GM19025 (cell line): ENCODE measurements at regions not wholly inside any gene's neighbourhood (a gene's known extent, or its start where the extent isn't known, plus 50 kb on each side); places are given as distances from the start of the nearest gene placed in this dataset.
"Not testable (repeated sequence)": the region's sequence is repeated elsewhere in the genome, so short reads cannot be mapped to it uniquely, and the experiment has no call there.

Source experiments
- ATAC-seq: cut with Tn5 transposase; IDR thresholded peaks from one replicate; pipeline ENCODE4 v1.9.1; 2021; ENCODE audit warnings: mild to moderate bottlenecking, low read depth, moderate library complexity; ENCODE audit not compliant: unreplicated experiment

DNA sequence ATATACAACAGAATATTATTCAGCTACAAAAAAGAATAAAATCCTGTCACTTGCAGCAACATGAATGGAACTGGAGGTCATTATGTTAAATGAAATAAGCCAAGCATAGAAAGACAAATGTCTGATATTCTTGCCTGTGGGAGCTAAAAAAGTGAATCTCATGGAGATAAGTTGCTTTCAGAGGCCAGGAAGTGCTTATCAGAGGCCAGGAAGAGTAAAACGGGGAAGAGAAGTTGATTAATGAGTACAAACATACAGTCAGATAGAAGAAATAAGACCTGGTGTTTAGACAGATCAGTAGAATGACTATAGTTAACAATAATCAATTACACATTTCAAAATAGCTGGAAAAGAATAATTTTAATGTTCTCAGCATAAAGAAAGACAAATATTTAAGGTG is 54.4 kb upstream of the CPHXL start:
- ATAC-seq: no peak

DNA sequence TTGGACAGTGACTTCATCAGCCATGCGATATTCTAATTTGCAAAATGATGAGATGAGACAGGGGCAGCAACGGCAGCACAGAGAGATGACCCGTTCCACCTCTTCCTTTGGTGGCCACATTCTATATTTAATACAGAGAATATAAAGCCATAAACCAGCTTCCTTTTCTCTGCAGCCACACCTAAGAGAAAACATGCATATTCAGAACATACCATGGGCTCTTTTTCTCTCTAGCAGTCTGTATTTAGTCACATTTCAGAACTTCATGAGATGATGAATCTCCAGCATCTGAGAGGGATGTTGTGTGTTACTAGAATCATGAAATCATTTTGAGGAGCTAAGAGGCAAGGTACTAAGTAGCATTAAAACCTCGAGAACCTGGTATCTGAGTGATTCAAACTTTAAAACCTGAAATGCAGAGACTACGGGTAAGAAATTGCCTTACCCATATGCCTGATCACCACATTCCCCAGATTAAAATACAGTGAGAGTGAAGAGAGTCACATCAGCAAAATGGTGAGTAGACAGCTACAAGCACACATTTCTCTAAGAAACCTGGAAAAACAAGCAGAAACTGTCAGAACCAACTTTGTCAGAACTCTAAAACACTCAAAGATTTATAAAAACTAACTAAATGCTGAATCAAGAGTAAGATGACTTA is 55.5 kb upstream of the CPHXL start:
- ATAC-seq: no peak

DNA sequence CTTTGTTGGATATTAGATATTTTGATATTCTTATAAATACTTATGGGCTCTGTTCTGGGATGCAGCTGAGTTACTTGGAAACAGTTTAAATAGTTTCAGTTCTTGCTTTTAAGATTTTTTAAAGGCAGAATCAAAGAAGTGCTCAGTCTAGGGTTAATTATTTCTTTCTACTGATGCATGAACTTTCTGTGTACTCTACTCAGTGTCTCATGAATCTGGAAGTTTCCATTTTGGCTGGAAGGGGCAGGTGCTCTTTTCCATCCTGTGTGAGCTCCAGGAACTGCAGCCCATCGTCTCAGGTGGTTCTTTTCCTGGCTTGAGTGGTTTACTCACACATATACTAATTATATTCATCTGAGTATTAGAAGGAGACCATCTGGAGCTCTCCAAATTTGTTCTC is 61.1 kb upstream of the CPHXL start:
- ATAC-seq: no peak

DNA sequence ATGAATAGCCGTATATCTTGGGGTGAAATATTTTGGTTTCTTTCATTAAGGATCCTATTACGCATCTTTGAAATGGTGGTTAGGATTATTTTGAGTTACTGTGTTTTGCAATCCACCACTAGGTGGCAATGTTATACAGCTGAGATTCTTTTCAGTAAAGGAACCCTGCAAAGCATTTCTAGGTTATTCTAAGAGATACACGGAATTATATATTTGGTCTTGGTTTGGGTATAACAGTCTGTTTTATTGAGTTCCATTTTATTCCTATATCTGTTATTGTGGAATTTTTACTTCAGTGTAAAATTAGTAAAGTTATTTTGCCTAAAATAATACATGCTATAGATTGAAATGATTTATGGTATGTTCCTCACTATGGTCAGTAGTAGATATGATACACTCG is 62.9 kb upstream of the CPHXL start:
- no peak for ATAC-seq

DNA sequence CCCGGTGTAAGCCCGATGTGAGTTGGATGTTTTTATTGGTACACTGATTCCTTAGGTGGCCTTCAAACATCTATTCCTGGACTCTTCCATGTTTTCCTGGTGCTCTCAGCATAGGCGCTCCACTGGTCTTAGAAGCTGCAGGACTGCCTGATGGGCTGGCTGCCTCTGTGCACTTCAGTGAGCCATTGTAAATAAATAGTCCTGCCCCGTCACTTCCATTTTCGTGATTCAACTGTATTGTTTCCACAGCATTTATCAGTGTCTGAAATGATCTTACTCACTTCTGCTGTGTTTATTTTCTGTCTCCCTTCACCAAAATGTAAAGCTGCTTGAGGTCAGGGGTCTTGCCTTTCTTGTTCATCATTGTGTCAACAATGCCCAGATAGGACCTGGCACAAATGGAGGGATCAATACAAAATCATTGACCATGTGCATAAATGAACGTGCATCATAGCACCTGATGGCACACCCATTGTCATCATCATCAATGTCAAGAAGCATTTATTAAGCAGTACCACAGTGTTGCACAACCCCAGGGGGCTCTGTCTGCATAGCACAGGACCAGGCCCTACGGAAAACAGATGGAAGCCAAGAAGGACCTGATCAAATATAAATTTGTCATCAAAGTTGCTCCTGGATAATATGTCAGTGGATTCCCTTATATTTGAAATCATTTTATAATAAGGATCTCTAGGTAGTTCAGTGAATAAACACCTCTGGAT is 66.6 kb upstream of the CPHXL start:
- ATAC-seq: no peak

DNA sequence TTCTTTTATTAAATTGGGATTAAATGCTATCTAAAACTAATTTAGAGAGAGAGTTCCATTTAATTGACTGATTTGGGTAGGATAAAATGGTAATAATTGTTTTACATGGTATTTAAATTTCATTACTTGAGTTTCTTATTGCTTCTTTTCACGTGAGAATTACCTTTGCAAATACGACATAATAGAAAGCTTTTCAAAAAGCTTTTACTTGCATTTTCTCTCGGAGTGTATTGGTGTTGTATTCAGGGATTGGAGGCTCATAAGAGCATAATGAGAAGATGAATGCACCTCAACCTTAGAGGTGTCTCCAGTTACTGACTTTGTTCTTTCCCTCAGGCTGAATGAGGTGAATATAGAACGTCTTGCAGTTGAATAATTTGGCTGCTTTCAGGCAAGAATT is 67.4 kb upstream of the CPHXL start:
- ATAC-seq: no peak

DNA sequence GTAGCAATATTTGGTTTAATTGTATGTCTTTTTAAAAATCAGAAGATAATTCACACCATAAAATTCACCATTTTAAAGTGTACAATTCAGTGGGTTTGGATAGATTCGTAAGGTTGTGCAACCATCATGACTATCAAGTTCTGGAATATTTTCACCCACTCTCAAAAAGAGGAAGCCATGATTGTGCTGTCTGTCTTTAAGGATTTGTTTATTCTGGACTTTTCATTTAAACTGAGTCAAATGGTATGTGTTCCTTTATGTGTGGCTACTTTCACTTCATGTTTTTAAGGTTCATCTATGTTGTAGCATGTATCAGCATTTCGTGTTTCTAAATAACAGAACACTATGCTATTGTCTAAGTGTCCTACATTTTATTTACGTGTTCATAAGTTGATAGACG is 68.1 kb upstream of the CPHXL start:
- no peak for ATAC-seq

DNA sequence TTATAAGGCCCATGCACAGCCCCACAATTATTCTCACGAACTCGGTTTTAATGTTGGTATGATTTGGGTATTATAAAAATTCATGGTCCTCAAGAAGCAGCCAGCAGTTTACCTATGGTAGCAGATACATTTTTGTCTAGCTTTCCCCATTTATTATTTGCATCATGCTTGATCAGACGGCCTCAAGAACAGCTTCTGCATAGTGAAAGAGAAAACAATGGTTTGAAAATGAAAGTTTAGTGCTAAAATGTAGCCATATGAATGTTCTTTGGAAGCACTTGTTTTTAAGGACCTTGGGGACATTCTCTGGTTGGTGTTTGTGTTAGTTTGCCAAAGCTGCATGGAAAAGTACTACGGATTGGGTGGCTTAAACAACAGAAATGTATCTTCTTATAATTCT is 72.4 kb upstream of the CPHXL start:
- ATAC-seq: no peak

DNA sequence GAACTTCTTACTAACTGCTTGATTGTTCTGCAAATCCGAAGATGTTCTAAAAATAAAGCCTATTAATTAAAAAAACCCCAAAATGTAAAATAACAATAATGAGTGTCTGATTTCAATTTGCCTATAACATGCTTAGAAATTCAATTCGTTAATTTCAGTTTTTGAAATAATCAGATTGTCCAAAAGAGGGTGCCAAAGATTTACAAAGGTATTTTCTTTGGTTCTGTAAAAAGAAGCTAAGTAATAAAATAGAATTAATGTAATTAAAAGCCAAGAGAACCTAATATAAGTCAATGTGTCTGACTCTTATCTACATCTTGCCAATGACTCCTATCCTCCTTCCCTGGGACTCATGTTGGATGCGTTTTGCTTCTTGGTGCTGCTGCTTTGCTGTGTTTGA is 75.0 kb upstream of the CPHXL start:
- ATAC-seq: no peak

DNA sequence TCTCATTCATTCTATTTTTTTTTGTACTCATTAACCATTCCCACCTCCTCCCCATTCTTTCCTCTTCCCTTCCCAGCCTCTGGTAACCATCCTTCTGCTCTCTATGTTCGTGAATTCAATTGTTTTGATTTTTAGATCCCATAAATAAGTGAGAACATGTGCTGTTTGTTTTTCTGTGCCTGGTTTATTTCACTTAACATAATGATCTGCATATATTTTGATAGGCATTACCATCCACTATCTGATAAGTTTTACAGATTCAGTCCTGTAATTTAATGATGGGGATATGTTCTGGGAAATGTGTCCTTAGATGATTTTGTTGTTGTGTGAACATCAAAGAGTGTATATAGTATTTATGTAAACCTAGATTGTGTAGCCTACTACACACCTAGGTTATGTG is 77.5 kb upstream of the CPHXL start:
- no peak for ATAC-seq

DNA sequence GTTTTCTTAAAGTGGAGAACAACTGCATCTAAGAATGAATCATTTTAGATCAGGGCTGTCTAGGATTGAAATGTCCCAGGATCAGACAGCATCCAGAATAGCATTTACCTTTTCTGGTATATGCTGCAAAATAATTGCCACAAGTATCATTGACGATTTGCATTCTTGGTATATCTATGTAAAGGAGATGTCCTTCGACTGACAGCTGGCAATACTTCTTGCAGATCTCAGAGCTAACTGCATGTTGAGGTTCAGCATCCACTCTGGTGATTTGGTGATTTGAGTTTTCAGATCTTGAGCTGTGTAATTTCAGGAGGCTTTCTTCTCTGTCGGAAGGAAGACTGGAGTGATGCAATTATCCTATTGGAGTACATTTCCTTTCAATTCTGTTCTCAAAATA is 78.1 kb upstream of the CPHXL start:
- ATAC-seq: no peak

DNA sequence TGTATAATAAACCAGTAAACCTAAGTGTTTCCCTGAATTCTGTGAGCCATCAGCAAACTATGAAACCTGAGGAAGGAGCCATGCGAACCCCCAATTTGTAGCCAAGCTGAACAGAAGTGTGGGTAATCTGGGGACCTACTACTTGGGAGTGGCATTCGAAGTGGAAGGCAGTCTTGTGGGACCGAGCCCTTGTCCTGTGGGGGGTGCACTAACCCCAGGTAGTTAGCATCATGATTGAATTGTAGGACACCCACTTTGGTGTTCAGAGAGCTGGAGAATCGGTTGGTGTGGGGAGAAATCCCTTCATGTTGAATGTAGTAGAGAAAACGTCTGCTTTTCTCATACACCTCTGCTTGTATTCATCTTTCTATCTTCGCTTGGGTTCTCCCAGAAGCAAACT is 79.7 kb upstream of the CPHXL start:
- no peak for ATAC-seq

DNA sequence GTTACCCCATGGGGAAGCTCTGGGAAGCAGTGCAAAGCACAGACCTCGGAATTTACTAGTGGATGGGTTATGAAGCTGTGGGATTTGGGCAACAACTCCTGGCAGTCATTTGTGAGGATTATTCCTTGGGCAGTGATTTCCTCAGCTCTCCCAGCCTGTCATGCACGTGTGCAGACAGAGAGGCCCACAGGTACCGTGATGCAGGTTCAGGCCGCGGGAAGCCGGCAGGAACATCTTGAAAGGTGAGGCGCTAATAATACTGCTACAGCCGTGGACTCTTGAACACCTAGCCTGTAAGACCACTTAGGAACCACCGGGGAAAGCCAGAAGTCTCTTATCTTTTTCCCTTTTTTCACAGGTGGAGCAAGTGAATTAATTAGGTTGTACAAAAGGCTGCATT is 80.2 kb upstream of the CPHXL start:
- no peak for ATAC-seq

DNA sequence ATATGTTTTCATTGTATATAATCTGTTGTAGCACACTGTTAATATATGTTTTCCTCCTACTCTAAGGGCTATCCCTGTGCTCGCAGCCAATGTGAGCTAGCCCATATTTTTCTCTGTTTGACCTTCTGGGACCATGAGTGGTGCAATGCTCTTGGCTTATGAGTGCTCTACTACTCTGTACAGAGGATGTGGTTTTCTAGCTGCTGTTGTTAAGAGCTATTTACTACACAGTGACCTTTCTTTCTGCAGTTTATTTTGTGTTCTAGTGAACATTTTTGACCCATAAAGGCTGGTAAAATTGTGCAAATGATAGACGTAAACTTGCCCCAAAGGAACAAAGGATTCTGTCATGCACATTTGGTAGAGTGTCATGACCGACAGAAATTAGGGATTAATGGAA is 84.1 kb upstream of the CPHXL start:
- no peak for ATAC-seq

DNA sequence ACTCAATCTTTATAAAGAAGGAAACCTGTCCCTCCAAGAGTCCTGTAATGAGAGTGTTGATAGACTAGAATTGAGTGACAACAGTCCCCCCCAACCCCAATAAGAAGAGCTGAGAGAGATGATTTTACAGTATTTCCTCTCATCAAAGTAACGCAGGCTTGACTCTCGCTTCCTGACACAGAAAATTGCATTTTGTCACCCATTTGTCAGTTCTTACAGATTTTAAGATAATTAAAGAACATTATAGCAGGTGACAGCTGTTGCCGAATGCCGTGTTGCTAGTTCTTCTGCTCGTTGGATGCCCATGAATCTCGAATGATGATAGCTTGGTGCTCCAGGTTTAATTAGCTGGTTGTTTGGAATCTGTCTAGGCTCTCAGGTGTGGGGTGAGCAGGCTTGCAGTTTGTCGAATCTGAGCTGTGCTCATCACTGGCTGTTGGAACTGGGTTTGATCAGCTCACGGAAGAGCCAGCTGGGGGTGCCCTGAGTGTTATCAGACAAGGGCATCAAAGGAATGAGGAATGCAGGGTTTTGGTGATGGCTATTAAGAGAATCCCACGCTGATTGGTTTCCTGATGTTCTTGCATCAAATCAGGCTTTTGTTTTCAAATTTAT is 84.8 kb upstream of the CPHXL start:
- no peak for ATAC-seq

DNA sequence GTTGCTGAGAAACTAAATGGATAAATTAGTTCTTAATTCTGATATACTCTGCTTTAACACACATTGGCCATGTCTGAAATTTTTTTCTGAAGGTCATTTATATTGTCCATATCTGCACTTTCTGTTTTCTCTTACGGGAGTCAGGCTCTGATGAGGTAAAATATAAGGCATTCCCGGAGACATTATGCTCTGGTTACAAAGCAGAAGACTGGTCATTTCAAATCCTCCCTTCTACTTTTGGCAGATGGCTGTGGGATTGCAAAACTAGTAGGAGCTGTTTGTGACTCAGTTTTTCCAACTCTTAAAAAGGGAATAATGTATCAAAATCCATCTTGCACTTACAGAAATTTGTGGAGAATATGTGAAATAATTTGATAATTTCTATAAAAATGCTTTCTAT is 92.2 kb upstream of the CPHXL start:
- no peak for ATAC-seq

DNA sequence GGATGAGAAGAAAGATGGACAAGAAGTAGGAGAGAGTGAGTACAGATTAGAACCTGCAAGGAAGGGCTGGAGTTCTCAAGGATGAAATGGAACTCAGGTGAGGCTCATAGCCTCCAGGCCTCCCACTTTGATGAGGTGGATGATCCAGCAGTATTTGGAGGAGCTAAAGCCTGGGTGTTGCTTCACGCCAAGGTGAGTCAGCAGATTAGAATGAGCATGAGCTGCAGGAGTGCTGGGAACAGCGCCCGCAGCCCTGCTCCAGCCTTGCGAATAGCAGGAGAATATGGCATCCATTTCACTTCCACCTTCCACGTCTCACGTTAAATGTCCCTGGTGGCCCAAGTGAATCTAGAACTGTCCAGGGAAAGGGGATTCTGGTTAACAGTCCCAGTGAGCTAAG is 94.4 kb upstream of the CPHXL start:
- no peak for ATAC-seq

DNA sequence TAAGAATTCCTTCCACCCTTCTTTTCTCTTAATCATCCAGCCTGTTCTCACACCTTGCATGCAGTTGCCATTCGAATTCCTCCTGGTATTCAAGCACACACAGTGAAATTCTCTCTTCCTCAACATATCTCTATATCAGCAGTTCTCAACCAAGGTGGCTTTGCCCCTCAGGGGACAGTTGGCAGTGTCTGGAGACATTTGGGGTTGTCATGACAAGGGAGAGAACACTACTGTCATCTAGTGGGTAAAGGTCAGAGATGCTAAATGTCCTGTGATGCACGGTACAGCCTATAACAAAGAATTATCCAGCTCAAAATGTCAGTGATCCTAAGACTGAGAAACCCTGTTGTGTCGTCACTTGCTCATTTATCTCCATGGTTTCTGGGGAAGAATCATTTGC is 94.8 kb upstream of the CPHXL start:
- no peak for ATAC-seq

DNA sequence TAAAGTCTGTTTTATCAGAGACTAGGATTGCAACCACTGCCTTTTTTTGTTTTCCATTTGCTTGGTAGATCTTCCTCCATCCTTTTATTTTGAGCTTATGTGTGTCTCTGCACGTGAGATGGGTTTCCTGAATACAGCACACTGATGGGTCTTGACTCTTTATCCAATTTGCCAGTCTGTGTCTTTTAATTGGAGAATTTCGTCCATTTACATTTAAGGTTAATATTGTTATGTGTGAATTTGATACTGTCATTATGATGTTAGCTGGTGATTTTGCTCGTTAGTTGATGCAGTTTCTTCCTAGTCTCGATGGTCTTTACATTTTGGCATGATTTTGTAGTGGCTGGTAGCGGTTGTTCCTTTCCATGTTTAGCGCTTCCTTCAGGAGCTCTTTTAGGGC is 99.5 kb upstream of the CPHXL start:
- not testable (repeated sequence) for ATAC-seq

DNA sequence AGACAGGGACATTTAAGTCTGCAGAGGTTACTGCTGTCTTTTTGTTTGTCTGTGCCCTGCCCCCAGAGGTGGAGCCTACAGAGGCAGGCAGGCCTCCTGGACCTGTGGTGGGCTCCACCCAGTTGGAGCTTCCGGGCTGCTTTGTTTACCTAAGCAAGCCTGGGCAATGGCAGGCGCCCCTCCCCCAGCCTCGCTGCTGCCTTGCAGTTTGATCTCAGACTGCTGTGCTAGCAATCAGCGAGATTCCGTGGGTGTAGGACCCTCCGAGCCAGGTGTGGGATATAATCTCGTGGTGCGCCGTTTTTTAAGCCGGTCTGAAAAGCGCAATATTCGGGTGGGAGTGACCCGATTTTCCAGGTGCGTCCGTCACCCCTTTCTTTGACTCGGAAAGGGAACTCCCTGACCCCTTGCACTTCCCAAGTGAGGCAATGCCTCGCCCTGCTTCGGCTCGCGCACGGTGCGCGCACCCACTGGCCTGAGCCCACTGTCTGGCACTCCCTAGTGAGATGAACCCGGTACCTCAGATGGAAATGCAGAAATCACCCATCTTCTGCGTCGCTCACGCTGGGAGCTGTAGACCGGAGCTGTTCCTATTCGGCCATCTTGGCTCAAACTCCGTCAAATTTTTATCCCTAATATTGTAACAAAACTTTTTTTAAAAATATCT is 101.2 kb upstream of the CPHXL start:
- ATAC-seq: not testable (repeated sequence)

DNA sequence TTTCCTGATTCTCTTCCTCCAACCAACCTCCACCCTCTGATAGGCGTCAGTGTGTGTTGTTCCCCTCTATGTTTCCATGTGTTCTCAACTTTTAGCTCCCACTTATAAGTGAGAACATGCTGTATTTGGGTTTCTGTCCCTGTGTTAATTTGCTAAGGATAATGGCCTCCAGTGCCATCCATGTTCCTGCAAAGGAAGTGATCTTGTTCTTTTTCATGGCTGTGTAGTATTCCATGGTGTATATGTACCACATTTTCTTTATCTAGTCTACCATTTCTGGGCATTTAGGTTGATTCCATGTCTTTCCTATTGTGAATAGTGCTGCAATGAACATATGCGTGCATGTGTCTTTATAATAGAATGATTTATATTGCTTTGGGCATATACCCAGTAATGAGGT is 107.1 kb upstream of the CPHXL start:
- not testable (repeated sequence) for ATAC-seq
